B cell (primary cell): ENCODE measurements at regions not wholly inside any gene's neighbourhood (a gene's known extent, or its start where the extent isn't known, plus 50 kb on each side); places are given as distances from the start of the nearest gene placed in this dataset.

Source experiments
- ATAC-seq: fragments of 200-7000 bp; cut with Tn5 transposase; one replicate; pipeline ENCODE4 v1.10.0; 2021; ENCODE audit warnings: low read depth, mild to moderate bottlenecking, moderate number of reproducible peaks, moderate library complexity
- CTCF ChIA-PET: fragments of 350-600 bp; sonication (Branson Sonifier 250); formaldehyde crosslinking; loops from one replicate; lab custom pipeline; 2021; ENCODE audit warnings: antibody characterized with exemption, inconsistent platforms; lab: Charles Lee
- POLR2A ChIA-PET: fragments of 350-600 bp; sonication (Branson Sonifier 250); formaldehyde crosslinking; loops from one replicate; lab custom pipeline; 2021; ENCODE audit warnings: antibody characterized with exemption; lab: Charles Lee
- DNase-seq: peaks from one replicate; pipeline ENCODE4 v3.0.0; 2013
- H2AFZ ChIP-seq: 2 replicates; pipeline ENCODE4 v1.6.1; 2012; ENCODE audit warnings: mild to moderate bottlenecking, low read depth, low read length; ENCODE audit not compliant: insufficient read depth, poor library complexity, severe bottlenecking
- H3K27ac ChIP-seq, 2 donors: 1 replicate in 1 of 2; 2 replicates in 1 of 2; pipeline ENCODE4 v1.5.1; 2012 to 2013; ENCODE audit warnings: low read length in 2 of 2, mild to moderate bottlenecking in 2 of 2, moderate library complexity in 1 of 2
- H3K27me3 ChIP-seq, 4 experiments: fragments of 200-600 bp in 1 of 4; sonication (generic) in 1 of 4; replicated peaks in 1 of 4; 1 replicate in 2 of 4; 2 replicates in 2 of 4; pipeline versions ENCODE4 v1.6.1 to v1.7.0; 2013 to 2016; ENCODE audit warnings: low read length in 3 of 4, mild to moderate bottlenecking in 2 of 4, mixed read lengths in 1 of 4, moderate library complexity in 1 of 4; ENCODE audit not compliant: insufficient read depth in 4 of 4, control insufficient read depth in 3 of 4; ENCODE audit errors: control extremely low read depth in 1 of 4
- H3K36me3 ChIP-seq, 2 experiments: replicated peaks in 1 of 2; 1 replicate in 1 of 2; 2 replicates in 1 of 2; pipeline versions ENCODE4 v1.6.1 to v1.7.1; 2013; ENCODE audit warnings: low read length in 1 of 2; ENCODE audit not compliant: insufficient read depth in 2 of 2, control insufficient read depth in 1 of 2; ENCODE audit errors: control extremely low read depth in 1 of 2, extremely low read depth in 1 of 2
- H3K4me1 ChIP-seq, 2 donors: fragments of 200-600 bp in 1 of 2; sonication (generic) in 1 of 2; 1 replicate in 1 of 2; 2 replicates in 1 of 2; pipeline versions ENCODE4 v1.5.1 to v1.6.1; 2013 to 2017; ENCODE audit warnings: low read length in 2 of 2; ENCODE audit not compliant: control insufficient read depth in 2 of 2, insufficient read depth in 2 of 2
- H3K4me2 ChIP-seq: replicated peaks from 2 replicates; pipeline ENCODE3; 2012; ENCODE audit warnings: mild to moderate bottlenecking, low read depth, low read length; ENCODE audit not compliant: poor library complexity, severe bottlenecking
- H3K4me3 ChIP-seq, 5 experiments: fragments of 200-600 bp in 1 of 5; sonication (generic) in 1 of 5; 1 replicate in 3 of 5; 2 replicates in 2 of 5; pipeline versions ENCODE4 v1.5.1 to v1.7.0; 2011 to 2016; ENCODE audit warnings: low read length in 4 of 5, mild to moderate bottlenecking in 4 of 5, low read depth in 2 of 5, control low read depth in 1 of 5, moderate library complexity in 1 of 5; ENCODE audit not compliant: insufficient read depth in 1 of 5; ENCODE audit errors: control extremely low read depth in 1 of 5, extremely low read depth in 1 of 5
- H3K79me2 ChIP-seq: fragments of 200-600 bp; sonication (generic); one replicate; pipeline ENCODE4 v1.6.0; 2016; ENCODE audit warnings: low read length; ENCODE audit not compliant: control insufficient read depth, insufficient read depth
- H3K9ac ChIP-seq: fragments of 200-600 bp; sonication (generic); 2 replicates; pipeline ENCODE4 v1.6.1; 2017; ENCODE audit warnings: mild to moderate bottlenecking, low read length, moderate library complexity
- H3K9me3 ChIP-seq, 3 donors: one replicate each; pipeline versions ENCODE4 v1.6.1 to v1.7.1; 2013; ENCODE audit warnings: low read length in 2 of 3; ENCODE audit not compliant: control insufficient read depth in 2 of 3, insufficient read depth in 1 of 3; ENCODE audit errors: control extremely low read depth in 1 of 3
- H4K20me1 ChIP-seq: 2 replicates; pipeline ENCODE4 v1.6.0; 2012; ENCODE audit warnings: mild to moderate bottlenecking, low read length; ENCODE audit not compliant: insufficient read depth, control insufficient read depth, poor library complexity, severe bottlenecking
- H3K27ac Mint-ChIP-seq: one replicate; pipeline ENCODE4 v1.8.0; 2021; ENCODE audit warnings: mixed read lengths
- H3K27me3 Mint-ChIP-seq: one replicate; pipeline ENCODE4 v1.8.0; 2021; ENCODE audit warnings: mixed read lengths
- H3K4me1 Mint-ChIP-seq: one replicate; pipeline ENCODE4 v1.8.0; 2021; ENCODE audit warnings: mixed read lengths
- H3K4me3 Mint-ChIP-seq: one replicate; pipeline ENCODE4 v1.8.0; 2021; ENCODE audit warnings: mixed read lengths
- H3K9me3 Mint-ChIP-seq: one replicate; pipeline ENCODE4 v1.8.0; 2022; ENCODE audit warnings: mixed read lengths; ENCODE audit not compliant: insufficient read depth
- EZH2 ChIP-seq: IDR thresholded peaks from 2 replicates; pipeline ENCODE4 v1.6.1; 2012; ENCODE audit warnings: borderline replicate concordance, low read depth, mild to moderate bottlenecking, moderate library complexity, low read length; ENCODE audit not compliant: insufficient read depth, poor library complexity, severe bottlenecking
- WGBS: methylation state at CpG from one replicate; pipeline ENCODE4 v1.1.5; 2013; ENCODE audit warnings: missing lambda C conversion rate; ENCODE audit not compliant: insufficient coverage; 5-methylcytosine and 5-hydroxymethylcytosine counted together
- intact Hi-C: fragments of 100-400 bp; cut with micrococcal nuclease; formaldehyde crosslinking; loops from one replicate; pipeline ENCODE4 v1.10.0; 2022
- TF ChIP-seq, protein P1 (sequence below): fragments of 200-600 bp; IDR thresholded peaks from one replicate; pipeline ENCODE4 v1.8.0; 2022; ENCODE audit warnings: antibody characterized with exemption, mild to moderate bottlenecking

DNA sequence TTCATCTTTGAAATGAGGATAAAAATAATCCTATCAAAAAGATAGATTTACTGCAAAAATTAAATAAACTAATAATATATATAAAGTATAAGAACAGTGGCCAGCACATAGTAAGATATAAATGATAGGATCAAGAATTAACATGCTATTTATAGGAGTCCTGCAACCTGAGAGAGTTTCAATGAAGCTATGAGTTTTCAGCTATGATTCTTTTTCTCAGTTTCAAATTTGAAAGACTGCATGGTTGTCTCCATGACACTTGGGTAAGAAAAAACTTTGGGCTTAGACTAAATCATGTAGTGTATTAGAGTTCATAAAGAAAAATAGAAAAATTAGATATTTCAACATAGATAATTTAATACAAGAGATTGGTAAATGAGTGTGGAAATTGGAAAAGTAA lies 817.8 kb upstream of the KIF2B start:
- DNase-seq (no peak), ATAC-seq (no peak)
- Histone ChIP-seq H3K27me3 (no peaks in the 10 kb centered on the region), H3K9me3 (no peaks in the 10 kb centered on the region), H2AFZ (no peak overlapping the region), H3K4me2 (no peak overlapping the region), H3K9ac (no peak overlapping the region), H3K79me2 (no peaks in the 10 kb centered on the region), H3K27ac (no peak overlapping the region), H3K36me3 (no peaks in the 10 kb centered on the region), H3K4me1 (no peaks in the 10 kb centered on the region), H4K20me1 (no peaks in the 10 kb centered on the region), H3K4me3 (no peak overlapping the region)
- Mint-ChIP-seq H3K27ac (no peak overlapping the region), H3K9me3 (no peaks in the 10 kb centered on the region), H3K27me3 (no peaks in the 10 kb centered on the region), H3K4me1 (no peaks in the 10 kb centered on the region), H3K4me3 (no peak overlapping the region)
- intact Hi-C loops: no loop called here
- ChIA-PET CTCF (no interaction called here), POLR2A (no interaction called here)
- TF ChIP-seq, protein P1, sequence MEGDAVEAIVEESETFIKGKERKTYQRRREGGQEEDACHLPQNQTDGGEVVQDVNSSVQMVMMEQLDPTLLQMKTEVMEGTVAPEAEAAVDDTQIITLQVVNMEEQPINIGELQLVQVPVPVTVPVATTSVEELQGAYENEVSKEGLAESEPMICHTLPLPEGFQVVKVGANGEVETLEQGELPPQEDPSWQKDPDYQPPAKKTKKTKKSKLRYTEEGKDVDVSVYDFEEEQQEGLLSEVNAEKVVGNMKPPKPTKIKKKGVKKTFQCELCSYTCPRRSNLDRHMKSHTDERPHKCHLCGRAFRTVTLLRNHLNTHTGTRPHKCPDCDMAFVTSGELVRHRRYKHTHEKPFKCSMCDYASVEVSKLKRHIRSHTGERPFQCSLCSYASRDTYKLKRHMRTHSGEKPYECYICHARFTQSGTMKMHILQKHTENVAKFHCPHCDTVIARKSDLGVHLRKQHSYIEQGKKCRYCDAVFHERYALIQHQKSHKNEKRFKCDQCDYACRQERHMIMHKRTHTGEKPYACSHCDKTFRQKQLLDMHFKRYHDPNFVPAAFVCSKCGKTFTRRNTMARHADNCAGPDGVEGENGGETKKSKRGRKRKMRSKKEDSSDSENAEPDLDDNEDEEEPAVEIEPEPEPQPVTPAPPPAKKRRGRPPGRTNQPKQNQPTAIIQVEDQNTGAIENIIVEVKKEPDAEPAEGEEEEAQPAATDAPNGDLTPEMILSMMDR: no peak
- TF ChIP-seq EZH2: no peak

DNA sequence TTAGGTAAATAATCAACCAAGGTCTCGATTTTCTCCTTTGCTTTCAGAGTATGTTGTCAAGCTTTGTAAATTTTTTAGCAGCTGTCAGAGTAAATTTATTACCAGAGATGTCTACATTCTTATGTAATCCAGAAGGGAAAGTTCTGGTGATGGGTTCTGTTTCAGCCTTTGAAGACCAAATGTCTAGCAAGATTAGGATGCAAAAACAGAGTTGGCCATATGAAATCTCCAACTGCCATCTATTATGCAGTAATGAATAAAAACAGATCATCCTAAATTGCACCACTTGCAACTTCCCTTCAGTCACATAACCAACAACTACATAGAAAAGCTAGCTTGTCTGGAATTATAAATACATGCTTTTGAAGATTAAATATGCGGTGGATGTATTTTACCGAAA lies 826.8 kb upstream of the KIF2B start:
- H3K27ac ChIP-seq: no peak overlapping the region
- H3K79me2 ChIP-seq: no peaks in the 10 kb centered on the region
- POLR2A ChIA-PET: no interaction called here
- no peak for DNase-seq
- no peaks in the 10 kb centered on the region for H3K27me3 ChIP-seq
- no peak overlapping the region for H3K9ac ChIP-seq
- no CpG with 5 or more reads among the region's 3 CpGs for WGBS
- H3K9me3 ChIP-seq: peaks cover 1 to 7% (median 2%) of the 10 kb centered on the region in 3 donors
- H3K27me3 Mint-ChIP-seq: no peaks in the 10 kb centered on the region
- CTCF ChIA-PET: no interaction called here
- peaks cover 7% of the 10 kb centered on the region for H3K9me3 Mint-ChIP-seq
- H3K4me3 ChIP-seq: no peak overlapping the region
- H3K4me3 Mint-ChIP-seq: no peak overlapping the region
- H4K20me1 ChIP-seq: no peaks in the 10 kb centered on the region
- intact Hi-C loops: no loop called here
- no peak overlapping the region for H2AFZ ChIP-seq
- no peaks in the 10 kb centered on the region for H3K4me1 ChIP-seq
- ATAC-seq: no peak
- TF ChIP-seq, protein P1: no peak
- no peak for TF ChIP-seq EZH2
- no peak overlapping the region for H3K27ac Mint-ChIP-seq
- no peaks in the 10 kb centered on the region for H3K4me1 Mint-ChIP-seq
- H3K4me2 ChIP-seq: no peak overlapping the region
- H3K36me3 ChIP-seq: no peaks in the 10 kb centered on the region
